A673 (cell line): ENCODE measurements at regions not wholly inside any gene's neighbourhood (a gene's known extent, or its start where the extent isn't known, plus 50 kb on each side); places are given as distances from the start of the nearest gene placed in this dataset.

Experiments
- EZH2 ChIP-seq: fragments of 200-600 bp; sonication (generic); IDR thresholded peaks from 2 replicates; pipeline ENCODE4 v1.6.1; 2017; ENCODE audit warnings: borderline replicate concordance, low read depth, mild to moderate bottlenecking, mixed read lengths, antibody characterized with exemption, low read length; ENCODE audit not compliant: poor library complexity, severe bottlenecking
- TF ChIP-seq, protein P1 (sequence below): fragments of 300-800, 200-600 bp; sonication (generic); conservative IDR thresholded peaks from 2 replicates; pipeline ENCODE4 v1.5.1; 2017; ENCODE audit warnings: low read depth, mild to moderate bottlenecking, antibody characterized with exemption, low read length, moderate library complexity, mixed read lengths

- TF ChIP-seq, protein P1, sequence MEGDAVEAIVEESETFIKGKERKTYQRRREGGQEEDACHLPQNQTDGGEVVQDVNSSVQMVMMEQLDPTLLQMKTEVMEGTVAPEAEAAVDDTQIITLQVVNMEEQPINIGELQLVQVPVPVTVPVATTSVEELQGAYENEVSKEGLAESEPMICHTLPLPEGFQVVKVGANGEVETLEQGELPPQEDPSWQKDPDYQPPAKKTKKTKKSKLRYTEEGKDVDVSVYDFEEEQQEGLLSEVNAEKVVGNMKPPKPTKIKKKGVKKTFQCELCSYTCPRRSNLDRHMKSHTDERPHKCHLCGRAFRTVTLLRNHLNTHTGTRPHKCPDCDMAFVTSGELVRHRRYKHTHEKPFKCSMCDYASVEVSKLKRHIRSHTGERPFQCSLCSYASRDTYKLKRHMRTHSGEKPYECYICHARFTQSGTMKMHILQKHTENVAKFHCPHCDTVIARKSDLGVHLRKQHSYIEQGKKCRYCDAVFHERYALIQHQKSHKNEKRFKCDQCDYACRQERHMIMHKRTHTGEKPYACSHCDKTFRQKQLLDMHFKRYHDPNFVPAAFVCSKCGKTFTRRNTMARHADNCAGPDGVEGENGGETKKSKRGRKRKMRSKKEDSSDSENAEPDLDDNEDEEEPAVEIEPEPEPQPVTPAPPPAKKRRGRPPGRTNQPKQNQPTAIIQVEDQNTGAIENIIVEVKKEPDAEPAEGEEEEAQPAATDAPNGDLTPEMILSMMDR = no peak
- TF ChIP-seq EZH2 = no peak
Measured at GRCh38 chr10:25818751-25819150, 115.3 kb upstream of the MYO3A start.
